Activated gamma-delta T cell (primary cell): ENCODE measurements at regions not wholly inside any gene's neighbourhood (a gene's known extent, or its start where the extent isn't known, plus 50 kb on each side); places are given as distances from the start of the nearest gene placed in this dataset.
"Not testable (repeated sequence)": the region's sequence is repeated elsewhere in the genome, so short reads cannot be mapped to it uniquely, and the experiment has no call there.

ENCODE experiments used
- DNase-seq: peaks from one replicate; lab custom pipeline; 2025; lab: John Stamatoyannopoulos, UW

GRCh38 chr16:29310852-29311314 is 95.6 kb downstream of the NPIPB11 start:
- DNase-seq: no peak

GRCh38 chr16:29310243-29310642 is 96.3 kb downstream of the NPIPB11 start:
- not testable (repeated sequence) for DNase-seq

DNA sequence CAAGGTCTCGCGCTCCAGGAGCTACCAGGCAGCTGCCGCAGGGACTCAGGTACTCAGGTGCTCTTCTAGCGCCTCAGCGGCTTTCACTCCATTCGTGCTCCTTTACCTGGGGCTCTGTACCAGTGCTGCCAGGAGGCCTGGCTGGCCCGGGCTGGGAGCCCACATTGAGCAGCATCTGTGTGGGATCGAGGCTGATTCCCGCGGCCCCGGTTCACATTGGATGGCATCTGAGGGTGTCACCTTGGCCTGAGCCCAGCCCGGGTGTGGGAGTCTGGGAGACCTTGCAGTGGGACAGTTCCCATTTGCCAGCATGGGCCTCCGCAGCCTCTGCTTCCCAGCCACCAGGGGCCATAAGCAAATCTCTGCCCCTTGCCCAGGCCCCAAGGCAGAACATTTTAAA is 96.9 kb downstream of the NPIPB11 start:
- DNase-seq: not testable (repeated sequence)

- DNase-seq: no peak
These were observed 97.6 kb downstream of the NPIPB11 start for GRCh38 chr16:29308644-29309546.

- no peak for DNase-seq
These were observed 98.7 kb downstream of the NPIPB11 start for GRCh38 chr16:29307598-29308507.

GRCh38 chr16:29306943-29307597 is 99.4 kb downstream of the NPIPB11 start:
- DNase-seq: no peak

DNA sequence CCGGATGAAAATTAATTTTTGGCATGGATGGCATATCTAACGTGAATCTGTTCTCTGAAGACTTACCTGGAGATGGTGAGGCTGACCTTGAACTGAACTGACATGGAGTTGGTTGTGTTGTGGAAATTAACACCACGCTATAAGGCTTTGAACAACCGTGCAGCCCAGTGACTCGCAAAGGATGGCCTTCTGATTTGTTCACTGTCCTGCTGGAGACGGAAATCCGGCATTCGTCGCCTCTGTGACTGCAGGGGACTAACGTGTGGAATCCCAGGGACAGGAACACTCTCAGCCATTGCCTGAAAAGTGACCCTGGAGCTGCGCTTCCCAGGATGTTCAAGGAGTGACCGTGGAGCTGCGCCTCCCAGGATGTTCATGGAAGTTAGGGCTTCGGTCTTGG is 100.3 kb downstream of the NPIPB11 start:
- no peak for DNase-seq

DNA sequence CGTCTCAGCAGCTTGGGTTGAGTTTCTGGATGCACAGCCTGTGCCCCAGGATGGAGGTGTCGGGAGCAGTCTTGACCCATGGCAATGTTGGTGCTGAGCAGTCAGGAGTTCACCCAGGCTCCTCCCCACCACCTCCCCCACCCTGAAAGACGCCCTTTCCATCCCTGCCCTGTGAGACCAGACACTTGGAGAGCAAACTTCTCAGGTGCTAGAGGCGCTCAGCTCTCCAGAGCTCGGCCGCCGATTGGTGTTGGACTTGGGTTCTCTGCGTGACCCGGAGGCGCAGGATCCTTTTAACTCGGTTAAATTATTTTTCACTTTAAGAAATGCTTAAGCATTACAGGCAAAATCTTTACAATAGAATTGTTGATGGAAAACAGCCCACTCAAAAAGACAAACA is 101.5 kb downstream of the NPIPB11 start:
- DNase-seq: not testable (repeated sequence)

DNA sequence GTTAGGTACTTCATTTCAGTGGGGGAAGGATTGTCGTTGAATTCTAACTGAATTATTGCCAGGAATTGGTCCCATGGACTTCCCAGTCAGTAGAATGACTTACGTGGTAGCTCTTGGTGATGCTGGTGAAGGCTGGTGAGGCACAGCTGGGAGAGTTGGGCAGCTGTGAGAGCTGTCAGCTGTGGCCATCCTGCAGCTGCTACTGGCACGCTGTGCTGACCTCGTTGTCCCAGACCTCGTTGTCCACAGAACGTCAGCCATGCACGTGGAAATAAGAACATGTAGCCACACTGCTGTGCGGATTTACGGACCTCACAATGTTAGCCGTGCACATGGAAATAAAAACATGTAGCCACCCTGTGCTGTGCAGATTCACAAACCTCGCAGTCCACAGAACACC is 102.3 kb downstream of the NPIPB11 start:
- DNase-seq: no peak

DNA sequence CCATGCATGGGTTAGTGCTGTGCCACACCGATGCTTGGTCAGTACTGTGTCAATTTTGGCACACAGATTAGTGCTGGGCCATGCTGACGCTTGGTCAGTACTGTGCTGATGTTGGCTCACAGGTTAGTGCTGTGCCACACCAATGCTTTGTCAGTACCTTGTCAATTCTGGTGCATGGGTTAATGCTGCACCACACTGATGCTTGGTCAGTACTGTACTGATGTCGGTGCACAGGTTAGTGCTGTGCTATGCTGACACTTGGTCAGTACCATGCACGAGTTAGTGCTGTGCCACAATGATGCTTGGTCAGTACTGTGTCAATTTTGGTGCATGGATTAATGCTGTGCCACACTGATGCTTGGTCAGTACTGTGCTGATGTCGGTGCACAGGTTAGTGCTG is 103.0 kb downstream of the NPIPB11 start:
- no peak for DNase-seq

DNA sequence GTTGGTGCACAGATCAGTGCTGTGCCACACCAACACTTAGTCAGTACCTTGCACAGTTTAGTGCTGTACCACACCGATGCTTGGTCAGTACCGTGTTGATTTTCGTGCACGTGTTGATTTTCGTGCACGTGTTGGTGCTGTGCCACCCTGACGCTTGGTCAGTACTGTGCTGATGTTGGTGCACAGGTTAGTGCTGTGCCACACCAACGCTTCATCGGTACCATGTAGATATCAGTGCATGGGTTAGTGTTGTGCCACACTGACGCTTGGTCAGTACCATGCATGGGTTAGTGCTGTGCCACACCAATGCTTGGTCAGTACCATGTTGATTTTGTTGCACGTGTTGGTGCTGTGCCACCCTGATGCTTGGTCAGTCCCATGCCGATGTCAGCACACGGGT is 103.5 kb downstream of the NPIPB11 start:
- no peak for DNase-seq

GRCh38 chr16:29302433-29302832 is 104.1 kb downstream of the NPIPB11 start:
- not testable (repeated sequence) for DNase-seq

- DNase-seq: not testable (repeated sequence)
These were observed 104.7 kb downstream of the NPIPB11 start for GRCh38 chr16:29301662-29302285.

GRCh38 chr16:29300541-29301535 is 105.7 kb downstream of the NPIPB11 start:
- not testable (repeated sequence) for DNase-seq

DNA sequence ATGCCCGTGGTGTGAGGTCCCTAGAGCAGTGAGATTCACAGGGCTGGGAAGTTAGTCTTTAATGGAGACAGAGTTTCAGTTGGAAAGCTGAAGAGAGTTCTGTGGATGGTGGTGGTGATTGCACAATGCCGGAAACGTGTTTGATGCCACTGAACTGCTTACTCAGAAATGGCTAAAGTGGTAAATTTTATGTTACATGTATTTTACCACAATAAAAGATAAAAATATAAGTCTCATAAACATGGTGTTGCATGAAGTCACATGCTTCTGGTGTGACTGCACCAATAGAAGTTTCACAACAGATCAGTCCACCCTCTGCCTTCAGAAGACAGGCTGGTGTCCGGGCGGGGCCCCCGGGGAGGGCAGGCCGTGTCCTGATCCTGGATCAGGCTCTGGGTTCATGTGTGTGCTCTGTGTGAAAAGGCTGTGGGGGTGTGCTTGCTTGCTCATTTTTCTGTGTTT is 106.5 kb downstream of the NPIPB11 start:
- not testable (repeated sequence) for DNase-seq

GRCh38 chr16:29298997-29299396 is 107.5 kb downstream of the NPIPB11 start:
- not testable (repeated sequence) for DNase-seq

DNA sequence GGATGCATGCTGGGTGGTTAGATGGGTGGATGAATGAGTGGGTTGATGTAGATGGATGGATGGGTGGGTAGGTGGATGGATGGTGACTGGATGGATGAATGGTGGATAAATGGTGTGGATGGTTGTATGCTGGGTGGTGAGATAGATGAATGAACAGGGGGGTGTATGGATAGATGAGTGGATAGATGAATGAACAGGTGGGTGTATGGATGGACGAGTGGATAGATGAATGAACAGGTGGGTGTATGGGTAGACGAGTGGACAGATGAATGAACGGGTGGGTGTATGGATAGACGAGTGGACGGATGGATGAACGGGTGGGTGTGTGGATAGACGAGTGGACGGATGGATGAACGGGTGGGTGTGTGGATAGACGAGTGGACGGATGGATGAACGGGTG is 108.2 kb downstream of the NPIPB11 start:
- DNase-seq: not testable (repeated sequence)

DNA sequence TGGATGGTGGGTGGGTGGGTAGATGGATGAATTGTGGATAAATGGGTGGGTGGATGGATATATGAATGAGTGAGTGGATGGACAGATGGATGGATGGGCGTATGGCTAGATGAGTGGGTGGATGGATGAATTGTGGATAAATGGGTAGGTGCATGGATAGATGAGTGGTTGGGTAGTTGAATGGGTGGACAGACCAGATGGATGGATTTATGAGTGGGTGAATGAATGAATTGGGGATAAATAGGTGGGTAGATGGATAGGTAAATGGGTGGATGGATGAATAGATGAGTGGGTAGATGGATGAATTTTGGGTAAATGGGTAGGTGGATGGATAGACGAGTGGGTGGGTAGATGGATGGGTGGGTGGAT is 108.7 kb downstream of the NPIPB11 start:
- DNase-seq: not testable (repeated sequence)

- DNase-seq: not testable (repeated sequence)
These were observed 109.2 kb downstream of the NPIPB11 start for GRCh38 chr16:29297144-29297808.

DNA sequence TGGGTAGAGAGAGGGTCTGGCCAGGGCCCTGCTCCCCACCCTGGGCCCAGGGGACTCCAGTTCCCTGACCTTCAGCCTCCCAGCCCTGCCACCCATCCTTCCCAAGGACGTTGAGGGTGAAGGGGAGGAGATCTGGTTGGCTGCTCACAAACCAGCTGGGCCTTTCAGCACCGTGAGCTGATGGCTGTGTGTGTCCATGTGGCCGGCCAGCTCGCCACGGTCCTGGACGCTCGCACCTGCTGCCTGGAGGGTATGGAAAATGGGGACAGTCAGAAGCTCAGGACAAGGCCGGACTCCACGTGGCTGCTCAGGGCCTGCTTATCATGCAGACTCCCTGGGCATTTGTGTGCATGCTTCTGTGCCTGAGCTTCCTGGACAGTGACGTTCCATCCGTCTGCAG is 110.3 kb downstream of the NPIPB11 start:
- DNase-seq: not testable (repeated sequence)
